Activated T-cell treated with anti-CD3 and anti-CD28 coated beads for 48 hours (primary cell): ENCODE measurements at regions not wholly inside any gene's neighbourhood (a gene's known extent, or its start where the extent isn't known, plus 50 kb on each side); places are given as distances from the start of the nearest gene placed in this dataset.
"Not testable (repeated sequence)": the region's sequence is repeated elsewhere in the genome, so short reads cannot be mapped to it uniquely, and the experiment has no call there.

ENCODE experiments used
- DNase-seq: peaks from one replicate; pipeline ENCODE4 v3.0.0-alpha.2; 2020; ENCODE audit warnings: low read depth

DNA sequence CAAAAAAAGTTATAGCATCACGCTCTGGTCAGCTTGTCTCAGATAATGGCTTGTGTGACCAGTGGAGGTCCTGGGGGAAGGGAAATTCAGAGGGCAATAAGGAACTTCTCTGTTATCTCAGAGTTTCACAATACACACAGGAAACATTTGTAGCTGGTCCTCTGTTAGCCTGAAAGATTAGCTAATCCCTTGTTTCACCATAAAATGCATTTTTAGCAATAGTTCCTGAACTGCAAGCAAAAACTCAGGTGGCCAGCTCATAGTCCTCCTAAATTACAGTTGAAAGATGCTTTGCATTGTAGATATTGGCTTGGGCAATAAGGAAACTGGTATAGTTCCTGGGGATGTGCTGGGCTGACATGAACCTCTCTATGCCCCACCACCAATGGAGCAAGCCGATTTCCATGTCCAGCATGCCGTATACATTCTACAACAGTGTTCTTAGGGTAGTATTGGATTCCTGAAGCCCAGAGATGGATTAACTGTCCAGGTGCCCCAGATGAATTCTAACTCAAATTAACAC is 141.5 kb upstream of the TBL1XR1 start:
- no peak for DNase-seq

DNA sequence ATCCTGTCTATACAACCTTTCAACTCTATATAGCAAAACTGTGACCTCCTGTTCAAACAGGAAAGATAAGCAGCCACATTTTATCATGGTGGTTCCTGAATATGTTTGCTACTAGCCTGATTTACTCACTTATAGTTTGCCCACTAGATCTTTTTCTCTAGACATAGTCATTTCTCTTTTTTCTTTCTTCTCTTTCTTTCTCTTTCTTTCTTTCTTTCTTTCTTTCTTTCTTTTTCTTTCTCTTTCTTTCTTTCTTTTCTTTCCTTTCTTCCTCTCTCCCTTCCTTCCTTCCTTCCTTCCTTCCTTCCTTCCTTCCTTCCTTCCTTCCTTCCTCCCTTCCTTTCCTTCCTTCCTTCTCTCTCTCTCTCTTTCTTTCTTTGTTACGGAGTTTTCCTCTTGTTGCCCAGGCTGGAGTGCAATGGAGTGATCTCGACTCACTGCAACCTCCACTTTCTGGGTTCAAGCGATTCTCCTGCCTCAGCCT is 142.0 kb upstream of the TBL1XR1 start:
- DNase-seq = not testable (repeated sequence)

DNA sequence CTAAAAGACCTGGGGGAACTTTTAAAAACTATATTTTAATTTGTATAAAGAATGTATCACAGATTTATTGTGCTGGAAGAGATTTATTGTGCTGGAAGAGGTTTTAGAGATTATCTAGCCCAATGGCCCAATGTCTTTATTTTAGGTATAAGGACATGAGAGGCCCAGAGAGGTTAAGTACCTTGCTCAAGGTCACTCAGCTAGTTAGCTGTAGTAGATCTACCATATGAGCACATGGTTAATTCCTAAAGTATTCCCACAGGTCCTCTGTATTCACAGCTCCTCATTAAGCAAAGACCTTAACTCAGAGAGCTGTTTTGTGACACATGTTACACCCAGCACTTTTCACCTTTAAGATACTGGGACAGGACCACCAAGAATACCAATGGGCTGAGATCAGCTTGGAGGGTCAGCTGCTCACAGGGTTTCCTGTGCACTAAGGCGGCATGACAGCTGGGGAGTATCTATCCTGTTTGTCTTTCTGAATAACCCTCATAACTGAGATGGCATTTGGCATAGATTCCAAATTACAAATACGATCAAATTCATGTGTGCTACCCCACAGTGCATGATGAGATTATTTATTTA is 143.1 kb upstream of the TBL1XR1 start:
- DNase-seq = no peak

DNA sequence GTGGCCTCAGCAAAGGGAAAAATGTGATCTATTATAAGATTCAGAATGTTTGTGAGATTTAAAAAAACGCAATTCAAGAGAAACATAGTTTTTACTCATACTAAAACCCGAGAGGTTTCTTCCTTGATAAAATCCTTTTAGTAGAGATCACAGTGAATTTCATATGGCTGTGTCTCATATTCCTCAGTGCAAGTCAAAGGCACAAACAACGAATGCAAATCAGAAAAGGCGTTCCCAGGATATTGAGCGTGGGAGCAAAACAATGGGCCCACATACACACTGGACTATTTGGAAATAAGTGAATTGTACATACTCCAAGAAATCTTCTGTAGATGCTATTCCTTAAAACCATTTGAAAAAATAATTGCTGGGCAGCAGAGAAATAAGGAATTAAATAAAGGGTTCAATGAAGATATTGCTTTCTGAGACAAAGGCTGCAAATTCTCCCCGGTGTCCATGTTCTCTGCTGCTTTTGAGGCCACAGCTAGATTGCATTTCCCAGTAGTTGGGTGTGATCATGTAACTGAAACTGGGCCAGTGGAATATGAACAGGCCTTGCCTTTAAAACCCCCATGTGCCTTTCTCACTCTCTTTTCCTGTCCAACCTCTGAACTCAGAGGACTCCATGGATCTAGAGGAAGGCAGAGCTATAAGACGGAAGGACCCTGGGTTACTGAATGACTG is 144.6 kb upstream of the TBL1XR1 start:
- DNase-seq = no peak

DNA sequence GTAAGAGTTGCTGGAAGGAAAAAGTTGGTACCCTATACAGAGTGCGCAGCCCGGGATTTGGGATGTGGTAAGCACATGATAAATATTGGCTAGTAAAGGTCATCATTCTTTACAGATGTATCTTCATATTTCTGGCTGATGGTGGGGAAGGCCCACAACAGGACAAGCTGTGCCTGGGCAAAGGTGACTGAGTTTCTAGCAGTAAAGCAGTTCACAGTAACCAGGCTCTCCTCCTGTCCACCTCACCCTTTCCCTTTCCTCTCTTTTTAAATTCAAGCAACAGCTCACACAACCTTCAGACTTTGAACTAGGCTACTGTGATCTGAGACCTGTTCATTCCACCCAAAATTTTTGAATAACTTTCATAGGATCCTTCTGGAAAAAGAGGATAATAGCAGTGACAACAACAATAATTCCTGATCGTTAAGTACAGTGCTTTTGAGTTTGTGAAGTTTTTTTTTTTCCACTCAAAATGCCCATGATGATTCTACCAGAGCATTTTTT is 145.9 kb upstream of the TBL1XR1 start:
- no peak for DNase-seq

DNA sequence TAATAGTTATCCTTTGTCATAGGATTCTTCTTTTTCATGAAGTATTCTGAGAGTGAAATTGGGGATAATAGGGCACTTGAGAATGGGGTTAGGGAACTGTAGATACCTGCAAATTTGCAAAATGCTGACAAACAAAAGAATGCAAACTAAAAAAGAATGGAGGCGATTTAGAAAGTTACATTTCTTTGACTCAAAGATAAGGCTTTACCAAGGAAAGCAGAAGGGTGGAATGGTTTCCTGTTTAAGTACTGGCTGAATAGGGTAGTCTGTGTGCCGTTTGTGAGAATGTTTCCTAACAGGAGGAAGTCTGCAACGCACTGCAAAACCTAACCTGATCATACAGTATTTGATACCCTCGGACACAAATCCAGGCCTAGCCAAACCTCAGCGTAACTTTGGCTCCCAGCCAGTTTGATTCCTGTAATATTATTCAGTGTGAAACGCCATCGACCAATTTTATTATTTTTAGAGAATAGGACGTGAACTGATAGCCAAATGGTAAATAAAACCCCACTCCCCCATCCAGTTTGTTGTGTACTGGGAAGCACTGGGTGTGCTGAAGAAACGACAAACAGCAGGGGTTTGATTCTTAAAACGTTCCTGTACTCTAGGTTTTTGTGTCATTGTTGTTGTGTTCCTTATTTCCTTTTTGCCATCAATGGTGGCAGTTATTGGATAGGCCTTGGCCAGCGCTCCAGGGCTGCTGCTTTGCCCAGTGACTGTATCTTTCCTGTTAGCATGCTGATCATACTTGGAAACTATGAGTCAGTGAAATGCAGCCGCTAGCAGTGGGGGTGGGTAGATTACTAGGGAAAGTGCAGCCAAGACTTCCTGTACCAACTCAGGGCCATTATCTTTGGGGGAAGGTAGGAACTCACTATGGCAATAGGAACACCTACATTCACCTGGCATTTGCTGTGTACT is 148.0 kb upstream of the TBL1XR1 start:
- DNase-seq = peak; percentile 54

DNA sequence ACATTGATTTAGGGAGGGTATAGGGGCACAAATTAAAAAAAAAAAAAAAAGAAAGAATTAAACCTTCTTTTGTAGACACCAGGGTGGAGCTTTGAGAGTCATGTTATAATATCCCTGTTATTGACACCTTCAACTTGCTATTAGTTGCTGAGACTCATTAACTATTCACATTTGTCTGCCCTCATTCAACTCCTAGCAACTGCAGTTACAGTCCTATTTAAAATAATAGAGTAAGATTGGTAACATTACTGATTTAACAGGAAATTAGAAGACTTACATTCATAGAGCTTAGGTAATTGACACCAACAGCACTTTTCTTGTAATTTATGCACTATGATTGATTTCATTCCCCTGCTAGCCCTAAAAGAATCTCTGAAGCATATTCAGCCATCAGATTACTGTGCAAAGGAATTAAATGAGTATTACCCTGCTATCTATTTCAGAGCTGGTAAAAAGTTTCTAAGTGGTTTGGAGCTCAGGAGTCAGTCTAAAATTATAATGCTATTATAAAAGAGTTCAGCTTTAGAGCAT is 148.8 kb upstream of the TBL1XR1 start:
- DNase-seq = no peak

DNA sequence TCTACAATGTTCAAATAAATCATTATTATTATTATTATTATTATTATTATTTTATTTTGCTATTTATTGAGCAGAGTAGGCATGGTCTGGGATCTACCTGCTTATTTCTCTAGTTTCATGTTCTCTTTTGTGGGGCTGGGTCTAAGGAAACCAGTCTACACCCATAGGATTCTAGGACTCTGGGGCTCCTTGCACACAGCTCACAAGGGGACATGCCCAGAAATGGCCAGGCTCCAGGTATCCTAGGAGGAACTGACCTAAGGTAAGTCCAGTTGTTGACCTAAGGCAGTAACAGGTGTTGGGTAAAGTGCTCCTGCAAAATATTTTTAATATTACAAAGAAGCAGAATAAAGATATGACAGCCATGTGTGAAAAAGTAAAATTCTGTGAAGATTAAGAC is 149.6 kb upstream of the TBL1XR1 start:
- no peak for DNase-seq

DNA sequence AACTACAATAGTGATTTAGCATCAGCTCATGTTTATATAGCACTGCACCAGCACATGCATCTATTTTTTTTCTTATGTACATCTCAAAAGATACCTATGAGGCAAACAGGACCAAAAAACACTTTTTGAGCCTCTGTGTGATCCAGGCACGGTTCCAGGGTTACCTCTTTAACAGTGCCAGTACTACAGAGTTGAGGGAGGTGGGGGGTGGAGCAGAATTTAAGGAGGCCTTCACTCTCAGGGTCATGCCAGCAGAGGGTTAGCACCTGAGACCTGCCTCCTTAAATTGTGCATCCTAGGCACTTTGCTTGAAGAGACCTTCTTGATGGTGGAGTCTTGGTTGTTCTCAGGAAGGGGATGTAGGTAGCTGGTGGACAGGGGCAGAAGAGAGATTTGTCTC is 150.3 kb upstream of the TBL1XR1 start:
- DNase-seq = no peak

DNA sequence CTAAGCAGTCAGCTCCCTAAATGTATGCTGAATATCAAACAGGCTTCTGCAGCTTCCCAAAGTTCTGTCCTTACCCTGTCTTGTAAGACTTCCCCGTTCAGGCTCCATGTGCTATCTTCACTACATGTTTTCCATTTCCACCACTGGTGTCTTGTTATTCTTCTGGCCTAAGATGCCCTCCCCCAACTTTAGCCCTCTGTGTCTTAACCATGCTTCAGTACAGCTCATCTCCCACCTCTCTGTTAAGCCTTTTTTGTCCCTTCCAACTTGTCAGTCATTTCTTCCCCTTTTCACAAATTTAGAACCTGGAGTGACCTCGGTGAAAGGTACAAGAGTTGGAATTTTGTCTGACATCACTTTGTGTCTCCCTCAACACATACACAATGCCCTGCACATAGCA is 151.7 kb upstream of the TBL1XR1 start:
- no peak for DNase-seq

DNA sequence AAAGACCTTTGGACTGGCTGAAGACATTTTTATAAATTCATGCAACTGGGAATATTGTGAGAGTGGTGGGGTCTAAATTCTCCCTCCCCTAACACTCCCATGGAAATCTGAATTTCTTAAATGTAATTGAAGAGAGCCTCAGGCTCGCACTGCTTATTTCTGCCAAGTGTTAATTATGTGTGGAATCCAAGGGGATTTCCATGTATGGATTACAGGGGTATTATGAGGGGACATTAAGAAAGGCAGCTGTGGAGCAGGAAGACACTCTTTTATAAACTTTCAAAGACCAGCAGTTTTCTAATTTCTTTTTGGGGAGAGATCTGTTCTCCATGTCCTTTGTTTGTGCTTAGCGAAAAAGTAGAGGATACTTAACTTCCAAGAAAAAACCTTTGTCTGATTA is 152.1 kb upstream of the TBL1XR1 start:
- no peak for DNase-seq

DNA sequence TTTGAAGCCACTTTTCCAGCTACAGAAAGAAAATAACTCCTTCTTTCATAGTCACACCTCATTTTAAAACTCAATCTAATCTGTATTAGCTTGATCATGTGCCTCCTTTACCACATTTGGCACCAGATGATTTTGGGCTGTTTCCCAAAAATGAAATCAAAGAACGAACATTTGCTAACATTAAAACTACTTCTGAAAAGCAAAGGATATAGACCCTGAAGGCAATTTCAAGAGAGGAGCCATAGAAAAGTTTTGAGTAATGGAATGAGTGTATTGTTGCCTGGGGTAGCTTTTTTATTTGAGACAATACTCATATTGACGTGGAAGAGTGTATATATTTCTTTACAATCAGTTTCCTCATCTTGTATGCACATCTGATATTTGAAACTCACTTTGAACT is 152.8 kb upstream of the TBL1XR1 start:
- DNase-seq = no peak

DNA sequence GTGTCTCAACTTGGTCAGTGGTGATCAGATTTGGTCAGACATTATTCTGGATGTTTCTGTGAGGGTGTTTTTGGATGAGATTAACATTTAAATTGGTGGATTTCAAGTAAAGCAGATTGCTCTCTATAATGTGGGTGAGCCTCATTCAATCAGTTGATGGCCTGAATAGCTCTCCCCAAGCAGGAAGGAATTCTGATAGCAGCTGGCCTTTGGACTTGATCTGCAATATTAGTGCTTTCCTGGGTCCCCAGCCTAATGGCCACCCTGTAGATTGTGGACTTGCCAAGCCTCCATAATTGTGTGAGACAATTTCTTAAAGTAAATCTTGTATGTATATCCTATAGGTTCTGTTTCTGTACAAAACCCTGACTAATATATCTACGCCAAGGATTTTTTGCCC is 153.9 kb upstream of the TBL1XR1 start:
- no peak for DNase-seq

DNA sequence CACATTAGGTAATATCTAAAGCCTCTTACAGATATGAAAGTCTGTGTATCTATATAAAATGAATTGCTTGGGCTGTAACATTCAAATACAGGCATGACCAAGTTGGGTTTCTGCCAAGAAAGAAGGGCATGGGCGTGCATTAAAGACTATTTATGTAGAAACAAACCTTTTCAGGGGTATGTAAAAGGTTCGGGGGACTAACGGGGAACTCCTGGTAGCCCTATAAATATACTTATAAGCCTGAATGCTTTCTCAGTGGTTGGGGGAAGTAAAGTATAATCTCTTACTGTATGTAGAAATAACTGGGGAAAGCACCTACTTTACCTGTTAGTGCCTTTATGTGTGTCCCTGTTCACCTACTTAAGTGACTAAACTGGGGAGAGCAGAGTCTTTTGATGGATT is 154.5 kb upstream of the TBL1XR1 start:
- DNase-seq = no peak

DNA sequence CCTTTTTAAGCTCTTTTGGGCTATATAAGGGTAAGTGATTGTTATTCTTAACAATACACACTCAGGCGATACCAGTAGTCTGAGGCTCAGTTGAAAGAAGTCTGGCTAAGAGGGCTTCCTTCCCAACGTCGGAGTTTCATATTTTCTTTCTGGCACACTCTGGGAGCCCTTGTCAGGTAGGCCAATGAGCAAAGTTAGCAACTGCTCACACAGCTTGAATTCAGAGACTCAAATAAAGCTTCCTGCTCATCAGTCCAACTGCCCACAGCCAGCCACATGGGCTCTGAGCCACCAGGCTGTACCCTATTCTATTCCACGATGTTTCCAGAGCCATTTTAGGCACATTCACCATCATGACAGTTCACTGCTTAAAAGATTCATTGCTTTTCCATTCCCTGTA is 155.1 kb upstream of the TBL1XR1 start:
- no peak for DNase-seq

DNA sequence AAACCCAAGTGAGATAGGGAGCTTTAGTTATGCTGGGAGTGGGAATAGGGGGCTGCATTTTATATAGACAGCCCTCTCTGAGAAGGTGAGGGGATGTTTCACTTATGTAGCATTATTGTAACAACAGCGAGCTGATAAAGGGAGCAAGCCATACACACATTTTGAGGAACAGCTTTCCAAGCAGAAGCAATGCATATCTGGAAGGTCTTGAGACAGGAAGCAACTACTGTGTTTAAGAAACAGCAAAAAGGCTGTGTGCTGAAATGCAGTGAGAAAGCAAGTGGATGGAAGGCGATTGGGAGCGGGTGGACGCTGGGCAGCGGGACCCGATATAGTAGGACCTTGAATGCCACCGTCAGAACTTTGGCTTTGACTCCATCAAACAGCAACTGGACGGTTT is 155.9 kb upstream of the TBL1XR1 start:
- DNase-seq = no peak

DNA sequence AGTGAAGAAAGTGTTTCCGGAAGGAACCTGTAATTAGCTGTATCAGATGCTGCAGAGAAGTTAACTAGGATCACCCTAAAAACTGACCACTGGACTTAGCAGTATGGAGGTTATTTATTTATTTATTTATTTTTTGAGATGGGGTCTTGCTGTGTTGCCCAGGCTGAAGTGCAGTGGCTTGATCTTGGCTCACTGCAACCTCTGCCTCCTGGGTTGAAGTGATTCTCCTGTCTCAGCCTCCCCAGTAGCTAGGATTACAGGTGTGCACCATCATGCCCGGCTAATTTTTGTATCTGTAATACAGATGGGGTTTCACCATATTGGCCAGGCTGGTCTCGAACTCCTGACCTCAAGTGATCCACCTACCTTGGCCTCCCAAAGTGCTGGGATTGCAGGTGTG is 156.6 kb upstream of the TBL1XR1 start:
- DNase-seq = not testable (repeated sequence)

DNA sequence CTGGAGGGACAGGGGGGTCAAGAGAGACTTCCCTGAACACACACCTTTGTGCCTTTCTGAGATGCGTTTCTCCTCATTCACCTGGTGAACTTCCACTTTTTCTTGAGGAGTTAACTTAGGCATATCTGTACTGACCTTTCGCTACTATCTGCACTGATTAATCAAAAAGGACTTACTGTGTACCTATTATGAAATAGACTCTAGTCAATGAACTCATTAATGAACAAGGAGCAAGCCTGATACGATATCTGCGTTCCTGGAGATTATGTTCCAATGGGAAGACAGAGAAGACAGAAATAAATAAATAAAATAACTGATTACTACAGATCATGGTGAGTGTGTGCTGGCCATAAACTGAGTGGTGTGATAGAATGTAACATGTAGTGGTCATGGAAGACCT is 157.2 kb upstream of the TBL1XR1 start:
- DNase-seq = no peak

DNA sequence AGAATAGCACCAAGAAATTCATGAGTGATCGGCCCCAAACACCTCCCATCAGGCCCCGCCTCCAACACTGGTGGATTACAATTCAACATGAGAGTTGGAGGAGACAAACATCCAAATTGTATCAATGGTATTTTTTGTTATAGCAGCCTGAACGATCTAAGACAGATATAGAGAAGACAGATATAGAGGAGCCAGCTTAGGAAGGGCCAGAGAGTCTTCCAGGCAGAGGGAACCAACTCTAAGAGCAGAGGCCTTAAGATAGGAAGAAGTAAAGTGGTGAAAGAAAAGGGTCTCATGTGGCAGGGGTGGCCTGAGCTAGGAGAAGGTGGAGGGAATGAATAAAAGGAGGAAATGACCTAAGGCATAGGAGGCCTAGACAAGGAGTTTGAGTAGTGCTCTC is 158.8 kb upstream of the TBL1XR1 start:
- no peak for DNase-seq

DNA sequence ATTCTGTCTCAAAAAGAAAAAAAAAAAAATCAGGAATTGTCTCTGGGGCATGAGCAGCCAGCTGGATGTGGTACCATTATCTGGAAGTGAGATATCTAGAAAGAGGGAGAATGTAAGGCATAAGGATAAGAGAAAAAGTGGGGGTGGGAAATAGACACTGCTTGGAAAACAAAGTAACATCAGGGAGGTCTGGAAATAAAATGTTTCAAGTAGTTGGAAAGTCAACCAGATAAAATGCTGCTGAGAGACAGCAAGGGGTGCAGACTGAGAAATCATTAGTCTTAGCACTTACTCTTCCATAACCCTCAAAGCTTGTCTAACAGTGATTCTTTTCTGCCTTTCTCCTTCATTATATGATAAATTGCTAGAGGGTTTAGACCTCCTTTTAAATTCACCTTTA is 159.7 kb upstream of the TBL1XR1 start:
- no peak for DNase-seq

DNA sequence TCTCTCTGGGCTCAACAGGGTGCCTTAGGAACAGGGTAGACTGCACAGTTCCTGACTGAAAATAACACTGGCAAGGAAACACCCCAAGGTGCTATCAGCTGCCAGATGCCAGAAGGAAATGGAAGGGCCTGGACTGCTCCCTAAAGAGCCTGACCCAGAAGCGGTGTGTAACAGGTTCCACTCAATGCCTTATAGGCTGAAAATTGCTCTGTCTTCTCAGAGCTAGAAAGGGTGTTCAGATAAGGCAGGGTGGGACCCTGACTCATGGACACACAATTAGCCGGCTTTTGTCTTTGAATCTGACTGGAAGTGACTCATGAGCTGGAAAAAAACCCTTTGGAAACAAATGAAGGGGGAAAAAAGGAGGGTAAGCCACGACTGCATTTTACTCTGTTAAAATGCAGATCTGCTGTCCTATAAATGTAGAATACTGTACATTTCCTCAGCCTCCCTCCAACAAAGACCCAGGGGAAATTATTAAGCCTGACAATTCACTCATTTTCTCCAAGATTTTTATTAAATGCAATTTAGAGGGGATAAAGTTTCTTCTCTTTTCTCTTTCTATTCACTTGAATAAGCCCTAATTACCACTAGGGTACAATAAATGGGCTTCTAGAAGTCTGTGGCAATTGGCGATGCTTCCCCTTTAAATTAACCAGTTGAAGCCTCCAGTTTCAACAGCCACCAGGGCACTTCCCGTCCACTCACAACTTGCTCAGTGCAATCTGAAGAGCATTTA is 160.2 kb upstream of the TBL1XR1 start:
- no peak for DNase-seq
